PC-9 (cell line): ENCODE measurements at regions not wholly inside any gene's neighbourhood (a gene's known extent, or its start where the extent isn't known, plus 50 kb on each side); places are given as distances from the start of the nearest gene placed in this dataset.

Experiments used
- BruUV-seq: library from RNA; stranded (reverse); fragments of 400-500 nt; replicated peaks from 2 replicates; lab custom pipeline; 2021; lab: Mats Ljungman, UMichigan
- CTCF ChIA-PET: fragments of 300-600 bp; sonication (Branson Sonifier 250); formaldehyde crosslinking; loops from one replicate; lab custom pipeline; 2022; ENCODE audit warnings: antibody characterized with exemption; lab: Charles Lee
- POLR2A ChIA-PET: fragments of 300-600 bp; sonication (Branson Sonifier 250); formaldehyde crosslinking; loops from one replicate; lab custom pipeline; 2022; ENCODE audit warnings: antibody characterized with exemption; ENCODE audit not compliant: unreplicated experiment; lab: Charles Lee
- DNase-seq, 2 experiments: peaks; one replicate each; pipeline versions ENCODE4 v3.0.0 to v3.0.0-alpha.2; 2015 to 2022; ENCODE audit warnings: mixed read lengths in 1 of 2
- H2AFZ ChIP-seq: fragments of 200-600 bp; sonication (generic); 2 replicates; pipeline ENCODE4 v1.8.1; 2017; ENCODE audit warnings: antibody characterized with exemption
- H3F3A ChIP-seq: fragments of 200-600 bp; sonication (generic); 2 replicates; pipeline ENCODE4 v1.8.1; 2017; ENCODE audit warnings: antibody characterized with exemption, mild to moderate bottlenecking, low read depth; ENCODE audit not compliant: insufficient read depth
- H3K27ac ChIP-seq: fragments of 200-600 bp; sonication (generic); 2 replicates; pipeline ENCODE4 v1.6.1; 2016; ENCODE audit warnings: mixed run types
- H3K27me3 ChIP-seq: fragments of 200-600 bp; sonication (generic); 2 replicates; pipeline ENCODE4 v1.6.1; 2016; ENCODE audit warnings: low read depth, mixed run types; ENCODE audit not compliant: insufficient read depth
- H3K36me3 ChIP-seq: fragments of 200-600 bp; sonication (generic); 2 replicates; pipeline ENCODE4 v1.6.1; 2016; ENCODE audit warnings: low read depth, mixed run types
- H3K4me1 ChIP-seq: fragments of 200-600 bp; sonication (generic); replicated peaks from 2 replicates; pipeline ENCODE4 v1.6.1; 2016; ENCODE audit warnings: mixed run types; ENCODE audit not compliant: insufficient read depth
- H3K4me2 ChIP-seq: fragments of 200-600 bp; sonication (generic); 2 replicates; pipeline ENCODE4 v1.6.1; 2017; ENCODE audit warnings: mixed run types
- H3K4me3 ChIP-seq: fragments of 200-600 bp; sonication (generic); 2 replicates; pipeline ENCODE4 v1.6.1; 2016; ENCODE audit warnings: mixed run types
- H3K79me2 ChIP-seq: fragments of 200-600 bp; sonication (generic); 2 replicates; pipeline ENCODE4 v1.6.1; 2017; ENCODE audit warnings: low read depth, mixed run types
- H3K9me2 ChIP-seq: fragments of 200-600 bp; sonication (generic); 2 replicates; pipeline ENCODE4 v1.8.1; 2017; ENCODE audit warnings: mild to moderate bottlenecking; ENCODE audit not compliant: insufficient read depth
- H3K9me3 ChIP-seq: fragments of 200-600 bp; sonication (generic); 2 replicates; pipeline ENCODE4 v1.8.1; 2016; ENCODE audit warnings: low read depth; ENCODE audit not compliant: insufficient read depth
- H4K20me1 ChIP-seq: fragments of 200-600 bp; sonication (generic); 2 replicates; pipeline ENCODE4 v1.8.1; 2017; ENCODE audit not compliant: insufficient read depth
- CTCF ChIP-seq: fragments of 200-600 bp; sonication (generic); conservative IDR thresholded peaks from 2 replicates; pipeline ENCODE4 v1.6.1; 2017; ENCODE audit warnings: mixed run types, antibody characterized with exemption, mild to moderate bottlenecking, moderate library complexity
- EZH2 ChIP-seq: fragments of 200-600 bp; sonication (generic); IDR thresholded peaks from 2 replicates; pipeline ENCODE4 v1.8.0; 2017; ENCODE audit warnings: antibody characterized with exemption, low read depth
- intact Hi-C: fragments of 100-400 bp; cut with micrococcal nuclease; formaldehyde crosslinking; loops from one replicate; pipeline ENCODE4 v1.10.0; 2022; ENCODE audit not compliant: unreplicated experiment

DNA sequence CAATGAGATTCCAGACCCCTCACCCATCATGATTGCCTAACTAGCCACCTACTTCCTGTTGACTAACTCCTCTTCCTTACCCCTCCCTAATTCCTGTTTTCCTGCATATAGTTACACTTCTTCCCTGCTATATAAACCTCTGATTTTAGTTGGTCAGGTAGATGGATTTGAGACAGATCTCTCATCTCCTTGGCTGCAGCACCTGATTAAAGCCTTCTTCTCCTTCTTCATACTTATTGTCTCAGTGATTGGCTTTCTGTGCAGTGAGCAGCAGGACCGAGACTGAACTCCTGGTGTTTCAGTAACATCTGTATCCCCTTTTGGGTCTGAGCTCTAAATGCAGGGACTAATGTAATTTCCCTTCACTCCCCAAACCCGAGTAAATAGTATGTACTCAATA lies 51.7 kb upstream of the ATXN1 start:
- CTCF ChIA-PET = no interaction called here
- no peak for DNase-seq
- H3K27me3 ChIP-seq = no peaks in the 10 kb centered on the region
- H2AFZ ChIP-seq = no peak overlapping the region
- no peaks in the 10 kb centered on the region for H3K36me3 ChIP-seq
- no peaks in the 10 kb centered on the region for H4K20me1 ChIP-seq
- H3K4me2 ChIP-seq = no peak overlapping the region
- no peak for TF ChIP-seq EZH2
- TF ChIP-seq CTCF = no peak
- POLR2A ChIA-PET = no interaction called here
- no peaks in the 10 kb centered on the region for H3K4me1 ChIP-seq
- BruUV-seq = no TSS peak
- no peaks in the 10 kb centered on the region for H3K79me2 ChIP-seq
- no peaks in the 10 kb centered on the region for H3F3A ChIP-seq
- peaks cover 7% of the 10 kb centered on the region; the same call in 1 of the 2 replicates for H3K9me3 ChIP-seq
- intact Hi-C loops = no loop called here
- no peaks in the 10 kb centered on the region for H3K9me2 ChIP-seq
- no peak overlapping the region for H3K4me3 ChIP-seq
- H3K27ac ChIP-seq = no peak overlapping the region

DNA sequence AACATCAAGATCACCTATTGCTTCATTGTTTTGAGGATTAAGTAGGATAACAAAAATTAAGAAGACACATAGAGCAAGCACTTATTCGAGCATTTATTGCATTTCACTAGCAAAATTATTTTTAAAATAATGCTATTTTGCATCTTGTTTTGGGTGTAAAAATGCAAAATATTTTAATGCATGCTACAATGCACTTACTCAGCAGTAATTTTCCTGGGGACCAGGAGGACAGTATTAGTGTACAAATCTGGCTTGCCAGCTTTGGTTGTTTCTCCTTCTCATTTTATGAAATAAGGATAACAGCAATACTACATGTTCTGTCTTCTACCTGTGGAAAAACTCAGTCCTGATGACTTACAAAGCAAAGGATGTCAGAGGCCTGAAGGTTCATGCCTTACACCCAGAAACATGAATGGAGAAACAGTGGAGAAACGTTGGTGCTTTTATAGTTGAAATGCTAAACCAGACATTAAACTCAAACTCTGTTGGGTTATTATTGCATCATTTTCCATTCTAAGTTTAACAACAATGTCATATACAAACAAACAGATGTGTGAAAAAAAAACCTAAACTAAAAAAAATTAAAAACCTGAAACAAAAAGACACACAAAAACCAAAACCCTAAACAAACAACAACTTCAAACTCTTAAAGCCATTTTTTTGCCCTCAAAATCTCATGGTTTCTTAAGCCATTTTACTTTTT lies 50.2 kb upstream of the ATXN1 start:
- intact Hi-C loops = no loop called here
- no peak overlapping the region for H2AFZ ChIP-seq
- no peaks in the 10 kb centered on the region for H3K36me3 ChIP-seq
- H3K9me3 ChIP-seq = peaks cover 7% of the 10 kb centered on the region; the same call in 1 of the 2 replicates
- no peaks in the 10 kb centered on the region for H4K20me1 ChIP-seq
- ChIA-PET POLR2A (no interaction called here), CTCF (no interaction called here)
- no peak for DNase-seq
- no peaks in the 10 kb centered on the region for H3K4me1 ChIP-seq
- H3K9me2 ChIP-seq = no peaks in the 10 kb centered on the region
- H3K4me3 ChIP-seq = no peak overlapping the region
- H3K27ac ChIP-seq = no peak overlapping the region
- no peak overlapping the region for H3K4me2 ChIP-seq
- no peaks in the 10 kb centered on the region for H3K79me2 ChIP-seq
- H3K27me3 ChIP-seq = no peaks in the 10 kb centered on the region
- no peaks in the 10 kb centered on the region for H3F3A ChIP-seq
- no TSS peak for BruUV-seq
- TF ChIP-seq EZH2 (no peak), CTCF (no peak)
